ENCODE measurements at regions not wholly inside any gene's neighbourhood (a gene's known extent, or its start where the extent isn't known, plus 50 kb on each side); places are given as distances from the start of the nearest gene placed in this dataset.

- DNase-seq (no peak), ATAC-seq (ENCODE audit: low read depth) (no peak)
- Histone ChIP-seq H4K5ac (ENCODE audit: low read depth, low read length) (no peak overlapping the region), H3K27me3 (ENCODE audit: control insufficient read depth, insufficient read depth, low read length) (no peaks in the 10 kb centered on the region), H3K56ac (ENCODE audit: extremely low read depth, insufficient read depth, low read length) (no peak overlapping the region), H3K36me3 (ENCODE audit: control insufficient read depth, insufficient read depth, low read length) (no peaks in the 10 kb centered on the region), H3K23ac (ENCODE audit: low read depth, low read length) (no peak overlapping the region), H4K20me1 (ENCODE audit: insufficient read depth, low read length) (no peaks in the 10 kb centered on the region), H4K91ac (ENCODE audit: insufficient read depth, low read depth, low read length) (no peak overlapping the region), H2BK5ac (ENCODE audit: low read depth, low read length, poor library complexity, severe bottlenecking) (no peak overlapping the region), H3K4me2 (ENCODE audit: low read depth, low read length) (no peak overlapping the region), H2BK120ac (ENCODE audit: low read depth, low read length) (no peak overlapping the region), H3K4me3 (ENCODE audit: insufficient read depth, low read depth, low read length) (no peak overlapping the region), H2AK5ac (ENCODE audit: low read depth, low read length) (no peak overlapping the region), H3K18ac (ENCODE audit: low read depth, low read length) (no peak overlapping the region), H3K9ac (ENCODE audit: low read depth, low read length) (no peak overlapping the region), H3K4ac (ENCODE audit: low read depth, low read length) (no peak overlapping the region), H2BK20ac (ENCODE audit: low read depth, low read length) (no peak overlapping the region), H2AFZ (replicated peaks; ENCODE audit: low read length, poor library complexity) (no peak overlapping the region), H3K9me1 (ENCODE audit: insufficient read depth, low read length) (no peaks in the 10 kb centered on the region), H3K79me1 (ENCODE audit: low read depth in 1 of 2, low read length in 2 of 2) (no peaks in the 10 kb centered on the region), H3K27ac (ENCODE audit: insufficient read depth, low read length) (no peak overlapping the region), H3K9me3 (ENCODE audit: control insufficient read depth, insufficient read depth, low read length) (peaks cover 3% of the 10 kb centered on the region; the same call in 1 of the 2 replicates), H2AK9ac (replicated peaks; ENCODE audit: low read depth, low read length, poor library complexity) (no peak overlapping the region), H3K14ac (replicated peaks; ENCODE audit: low read depth, low read length) (no peak overlapping the region), H4K8ac (ENCODE audit: low read depth in 2 of 2, low read length in 2 of 2) (no peak overlapping the region), H3K4me1 (ENCODE audit: control insufficient read depth, insufficient read depth, low read length) (no peaks in the 10 kb centered on the region), H2BK15ac (ENCODE audit: low read depth, low read length) (no peak overlapping the region)
- CTCF ChIA-PET: no interaction called here
- no TSS peak for BruUV-seq (replicated peaks)
- POLR2A ChIA-PET (ENCODE audit: unreplicated experiment): no interaction called here
- in situ Hi-C loops (cut with MboI; ENCODE audit: low sequenced_read_pairs) (no loop called here), dilution Hi-C loops (cut with HindIII; ENCODE audit: low sequenced_read_pairs, unreplicated experiment) (no loop called here), intact Hi-C loops (cut with micrococcal nuclease) (no loop called here)
- WGBS, 2 experiments (ENCODE audit: extremely low coverage in 2 of 2, insufficient read length in 1 of 2): no CpG with 5 or more reads among the region's 5 CpGs
- TF ChIP-seq ELK1 (IDR thresholded peaks at IDR 0.05; ENCODE audit: borderline replicate concordance, low read depth, low read length) (no peak), SMC3 (IDR thresholded peaks at IDR 0.05; ENCODE audit: low read depth, low read length) (no peak), BHLHE40 (IDR thresholded peaks at IDR 0.05; ENCODE audit: low read depth, low read length) (no peak), CEBPB (IDR thresholded peaks at IDR 0.05; ENCODE audit: low read depth, low read length) (no peak), NFE2L2 (IDR thresholded peaks at IDR 0.05; ENCODE audit: low read depth, low read length) (no peak), RFX5 (IDR thresholded peaks at IDR 0.05; ENCODE audit: low read depth, low read length) (no peak), CTCF (conservative IDR thresholded peaks at IDR 0.05; ENCODE audit: low read depth, low read length) (no peak), RAD21 (IDR thresholded peaks at IDR 0.05; ENCODE audit: low read length) (no peak), MXI1 (IDR thresholded peaks at IDR 0.05; ENCODE audit: borderline replicate concordance, low read depth, low read length) (no peak), CHD1 (IDR thresholded peaks at IDR 0.05; ENCODE audit: low read depth, low read length) (no peak), MAZ (IDR thresholded peaks at IDR 0.05; ENCODE audit: borderline replicate concordance, low read depth, low read length) (no peak), POLR2A (IDR thresholded peaks at IDR 0.05; ENCODE audit: low read depth, low read length) (no peak), RCOR1 (IDR thresholded peaks at IDR 0.05; ENCODE audit: insufficient replicate concordance, low read length) (no peak), USF2 (IDR thresholded peaks at IDR 0.05; ENCODE audit: low read depth, low read length) (no peak), MAFK (IDR thresholded peaks at IDR 0.05; ENCODE audit: low read depth, low read length) (no peak), FOS (IDR thresholded peaks at IDR 0.05; ENCODE audit: low read depth, low read length) (no peak)
These were observed 78.6 kb downstream of the EDN3 start for GRCh38 chr20:59378966-59379365.
